Loucy (cell line): ENCODE measurements at regions not wholly inside any gene's neighbourhood (a gene's known extent, or its start where the extent isn't known, plus 50 kb on each side); places are given as distances from the start of the nearest gene placed in this dataset.

Experiments
- H2AFZ ChIP-seq: fragments of 200-600 bp; sonication (generic); 2 replicates; pipeline ENCODE4 v1.6.0; 2016; ENCODE audit warnings: antibody characterized with exemption, mild to moderate bottlenecking, low read length, moderate library complexity
- H3F3A ChIP-seq: fragments of 200-600 bp; 2 replicates; pipeline ENCODE4 v1.6.0; 2016; ENCODE audit warnings: antibody characterized with exemption, low read depth, mild to moderate bottlenecking
- H3K27me3 ChIP-seq: fragments of 200-600 bp; sonication (generic); 2 replicates; pipeline ENCODE4 v1.6.1; 2014; ENCODE audit warnings: low read length, mild to moderate bottlenecking; ENCODE audit not compliant: insufficient read depth, poor library complexity, severe bottlenecking
- H3K36me3 ChIP-seq: fragments of 200-600 bp; sonication (generic); 2 replicates; pipeline ENCODE4 v1.6.1; 2016; ENCODE audit warnings: low read length; ENCODE audit not compliant: insufficient read depth
- H3K4me1 ChIP-seq: fragments of 200-600 bp; sonication (generic); 2 replicates; pipeline ENCODE4 v1.5.1; 2014; ENCODE audit warnings: low read length, mild to moderate bottlenecking; ENCODE audit not compliant: insufficient read depth, poor library complexity, severe bottlenecking
- H3K4me2 ChIP-seq: fragments of 200-600 bp; sonication (generic); 2 replicates; pipeline ENCODE4 v1.6.0; 2014; ENCODE audit warnings: antibody characterized with exemption, low read length, low read depth, mild to moderate bottlenecking; ENCODE audit not compliant: poor library complexity, severe bottlenecking
- H3K4me3 ChIP-seq: fragments of 200-600 bp; sonication (generic); 2 replicates; pipeline ENCODE4 v1.5.1; 2014; ENCODE audit warnings: low read length, mild to moderate bottlenecking, mixed read lengths; ENCODE audit not compliant: poor library complexity, severe bottlenecking
- H3K79me2 ChIP-seq: fragments of 200-600 bp; sonication (generic); 2 replicates; pipeline ENCODE4 v1.6.1; 2014; ENCODE audit warnings: low read length; ENCODE audit not compliant: insufficient read depth
- H3K9ac ChIP-seq: fragments of 200-600 bp; sonication (generic); 2 replicates; pipeline ENCODE4 v1.6.0; 2014; ENCODE audit warnings: mild to moderate bottlenecking, low read depth, low read length, moderate library complexity; ENCODE audit not compliant: poor library complexity, severe bottlenecking
- H3K9me2 ChIP-seq: fragments of 200-600 bp; sonication (generic); replicated peaks from 2 replicates; pipeline ENCODE4 v1.6.1; 2016; ENCODE audit warnings: low read depth, low read length, mixed read lengths
- H3K9me3 ChIP-seq: fragments of 200-600 bp; sonication (generic); 2 replicates; pipeline ENCODE4 v1.6.1; 2014; ENCODE audit warnings: mild to moderate bottlenecking, antibody characterized with exemption, low read length, low read depth; ENCODE audit not compliant: insufficient read depth
- H4K20me1 ChIP-seq: fragments of 200-600 bp; sonication (generic); 2 replicates; pipeline ENCODE4 v1.6.0; 2014; ENCODE audit warnings: antibody characterized with exemption, low read length, mild to moderate bottlenecking; ENCODE audit not compliant: insufficient read depth, poor library complexity, severe bottlenecking
- EZH2phosphoT487 ChIP-seq: fragments of 200-600 bp; IDR thresholded peaks from 2 replicates; pipeline ENCODE4 v1.6.1; 2018; ENCODE audit warnings: antibody characterized with exemption, mild to moderate bottlenecking, moderate library complexity, borderline replicate concordance
- TF ChIP-seq, protein P1 (sequence below): fragments of 200-600 bp; sonication (generic); conservative IDR thresholded peaks from 2 replicates; pipeline ENCODE4 v1.5.1; 2014; ENCODE audit warnings: mild to moderate bottlenecking, antibody characterized with exemption, low read length

DNA sequence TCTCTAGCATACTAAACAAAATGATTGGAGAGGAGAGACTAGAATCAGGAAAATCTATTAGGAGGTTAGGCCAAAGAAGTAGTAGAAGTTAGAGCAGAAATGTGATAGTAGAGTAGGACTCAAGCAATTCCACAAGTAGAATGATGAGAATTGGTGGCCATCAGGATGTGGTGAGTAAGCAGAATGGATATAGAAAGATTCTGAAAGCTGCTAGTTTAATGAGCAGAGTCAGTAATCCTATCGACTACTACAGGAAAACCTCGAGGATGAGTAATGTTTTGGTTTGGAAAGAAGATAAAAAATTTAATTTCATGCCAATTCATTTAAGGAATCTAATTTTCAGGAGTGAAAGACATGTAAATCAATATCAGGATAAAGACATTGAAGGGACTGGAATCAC, 648.3 kb upstream of the PHF14 start:
- TF ChIP-seq EZH2phosphoT487 = no peak
- TF ChIP-seq, protein P1, sequence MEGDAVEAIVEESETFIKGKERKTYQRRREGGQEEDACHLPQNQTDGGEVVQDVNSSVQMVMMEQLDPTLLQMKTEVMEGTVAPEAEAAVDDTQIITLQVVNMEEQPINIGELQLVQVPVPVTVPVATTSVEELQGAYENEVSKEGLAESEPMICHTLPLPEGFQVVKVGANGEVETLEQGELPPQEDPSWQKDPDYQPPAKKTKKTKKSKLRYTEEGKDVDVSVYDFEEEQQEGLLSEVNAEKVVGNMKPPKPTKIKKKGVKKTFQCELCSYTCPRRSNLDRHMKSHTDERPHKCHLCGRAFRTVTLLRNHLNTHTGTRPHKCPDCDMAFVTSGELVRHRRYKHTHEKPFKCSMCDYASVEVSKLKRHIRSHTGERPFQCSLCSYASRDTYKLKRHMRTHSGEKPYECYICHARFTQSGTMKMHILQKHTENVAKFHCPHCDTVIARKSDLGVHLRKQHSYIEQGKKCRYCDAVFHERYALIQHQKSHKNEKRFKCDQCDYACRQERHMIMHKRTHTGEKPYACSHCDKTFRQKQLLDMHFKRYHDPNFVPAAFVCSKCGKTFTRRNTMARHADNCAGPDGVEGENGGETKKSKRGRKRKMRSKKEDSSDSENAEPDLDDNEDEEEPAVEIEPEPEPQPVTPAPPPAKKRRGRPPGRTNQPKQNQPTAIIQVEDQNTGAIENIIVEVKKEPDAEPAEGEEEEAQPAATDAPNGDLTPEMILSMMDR = no peak
- H3K36me3 ChIP-seq = no peaks in the 10 kb centered on the region
- no peak overlapping the region for H3K9ac ChIP-seq
- H3K79me2 ChIP-seq = no peaks in the 10 kb centered on the region
- H3K9me2 ChIP-seq = no peaks in the 10 kb centered on the region
- H3F3A ChIP-seq = no peaks in the 10 kb centered on the region
- no peak overlapping the region for H3K4me2 ChIP-seq
- no peaks in the 10 kb centered on the region for H3K9me3 ChIP-seq
- no peak overlapping the region for H3K4me3 ChIP-seq
- H4K20me1 ChIP-seq = no peaks in the 10 kb centered on the region
- H3K4me1 ChIP-seq = peaks cover 10% of the 10 kb centered on the region
- no peaks in the 10 kb centered on the region for H3K27me3 ChIP-seq
- H2AFZ ChIP-seq = no peak overlapping the region

GRCh38 chr7:10343108-10343507, 630.6 kb upstream of the PHF14 start:
- H3F3A ChIP-seq = no peaks in the 10 kb centered on the region
- H4K20me1 ChIP-seq = no peaks in the 10 kb centered on the region
- no peak overlapping the region for H2AFZ ChIP-seq
- H3K9ac ChIP-seq = no peak overlapping the region
- H3K9me3 ChIP-seq = no peaks in the 10 kb centered on the region
- no peaks in the 10 kb centered on the region for H3K79me2 ChIP-seq
- no peaks in the 10 kb centered on the region for H3K36me3 ChIP-seq
- H3K4me1 ChIP-seq = no peaks in the 10 kb centered on the region
- no peaks in the 10 kb centered on the region for H3K27me3 ChIP-seq
- no peak overlapping the region for H3K4me3 ChIP-seq
- H3K4me2 ChIP-seq = no peak overlapping the region
- no peak for TF ChIP-seq EZH2phosphoT487
- TF ChIP-seq, protein P1 = no peak
- H3K9me2 ChIP-seq = no peaks in the 10 kb centered on the region

GRCh38 chr7:10346032-10346431, 627.6 kb upstream of the PHF14 start:
- Histone ChIP-seq H3K79me2 (no peaks in the 10 kb centered on the region), H3F3A (no peaks in the 10 kb centered on the region), H3K9ac (no peak overlapping the region), H3K4me3 (no peak overlapping the region), H2AFZ (no peak overlapping the region), H3K4me2 (no peak overlapping the region), H3K9me2 (no peaks in the 10 kb centered on the region), H3K4me1 (no peaks in the 10 kb centered on the region), H3K9me3 (no peaks in the 10 kb centered on the region), H3K27me3 (no peaks in the 10 kb centered on the region), H3K36me3 (no peaks in the 10 kb centered on the region), H4K20me1 (no peaks in the 10 kb centered on the region)
- TF ChIP-seq, protein P1 = no peak
- no peak for TF ChIP-seq EZH2phosphoT487
